Spleen (tissue), 11 donors: ENCODE measurements at regions not wholly inside any gene's neighbourhood (a gene's known extent, or its start where the extent isn't known, plus 50 kb on each side); places are given as distances from the start of the nearest gene placed in this dataset.

Source experiments
- DNase-seq: peaks from one replicate; pipeline ENCODE4 v3.0.0-alpha.2; 2020
- H3K27ac ChIP-seq, 8 donors: fragments of 200-600 bp; sonication (generic) in 7 of 8; 1 replicate in 4 of 8; 2 replicates in 4 of 8; pipeline versions ENCODE4 v1.5.0 to v1.8.0; 2016 to 2021; ENCODE audit warnings: inconsistent platforms in 4 of 8, mild to moderate bottlenecking in 4 of 8, moderate library complexity in 1 of 8
- H3K27me3 ChIP-seq, 7 donors: fragments of 200-600 bp; sonication (generic) in 6 of 7; replicated peaks in 1 of 7; 1 replicate in 4 of 7; 2 replicates in 3 of 7; pipeline versions ENCODE4 v1.5.0 to v1.8.0; 2016 to 2021; ENCODE audit warnings: inconsistent platforms in 3 of 7, mild to moderate bottlenecking in 1 of 7
- H3K36me3 ChIP-seq, 6 donors: fragments of 200-600 bp; sonication (generic) in 5 of 6; 1 replicate in 4 of 6; 2 replicates in 2 of 6; pipeline versions ENCODE4 v1.5.0 to v1.8.0; 2016 to 2021; ENCODE audit warnings: inconsistent platforms in 2 of 6
- H3K4me1 ChIP-seq, 6 donors: fragments of 200-600 bp; sonication (generic) in 5 of 6; 1 replicate in 3 of 6; 2 replicates in 3 of 6; pipeline versions ENCODE4 v1.5.0 to v1.8.0; 2016 to 2021; ENCODE audit warnings: inconsistent platforms in 3 of 6
- H3K4me3 ChIP-seq, 8 donors: fragments of 200-600 bp; sonication (generic) in 7 of 8; 1 replicate in 4 of 8; 2 replicates in 4 of 8; pipeline versions ENCODE4 v1.5.0 to v1.8.0; 2016 to 2021; ENCODE audit warnings: inconsistent platforms in 4 of 8, mild to moderate bottlenecking in 4 of 8, moderate library complexity in 2 of 8
- H3K9me3 ChIP-seq, 8 donors: fragments of 200-600 bp; sonication (generic) in 7 of 8; 1 replicate in 4 of 8; 2 replicates in 4 of 8; pipeline versions ENCODE4 v1.5.0 to v1.8.0; 2016 to 2021; ENCODE audit warnings: inconsistent platforms in 4 of 8
- POLR2A ChIP-seq, 3 donors: fragments of 450-650 bp; IDR thresholded peaks; one replicate each; pipeline ENCODE4 v1.5.1; 2017; ENCODE audit warnings: antibody characterized with exemption in 3 of 3, mild to moderate bottlenecking in 1 of 3
- POLR2AphosphoS5 ChIP-seq, 3 donors: sonication (generic); formaldehyde crosslinking; IDR thresholded peaks; one replicate each; pipeline ENCODE4 v1.5.1; 2017; ENCODE audit warnings: antibody characterized with exemption in 3 of 3
- WGBS, 5 donors: extraction: QIAGEN DNeasy Blood & Tissue Kit in 3 of 5; methylation state at CpG; one replicate each; pipeline versions ENCODE4 v1.1.5 to v1.1.7; 2013 to 2018; 5-methylcytosine and 5-hydroxymethylcytosine counted together
- intact Hi-C: fragments of 100-400 bp; cut with DNase I; formaldehyde crosslinking; loops from one replicate; pipeline ENCODE4 v1.15.0; 2023; ENCODE audit warnings: low total_unique reads
- TF ChIP-seq, protein P1 (sequence below), 11 experiments: fragments of 200-600 bp in 7 of 11; fragments of 450-650 bp in 4 of 11; sonication (generic) in 4 of 11; IDR thresholded peaks in 8 of 11; conservative IDR thresholded peaks in 3 of 11; 1 replicate in 7 of 11; 2 replicates in 4 of 11; pipeline versions ENCODE4 v1.4.0 to v1.8.0; 2016 to 2021; ENCODE audit warnings: antibody characterized with exemption in 11 of 11, inconsistent platforms in 4 of 11, mild to moderate bottlenecking in 1 of 11
- donor health status: healthy with polysubstance abuse.
- donor health status: DM: no; HTN: no; CAD: no; lungs with moderate emphysema.
- donor health status: DM: no; HTN: no; CAD: no.
- donor health status: Bipolar disorder and iron deficiency.
- donor health status: healthy.
- donor health status: DM: no; HTN: no; CAD: no.
- donor health status: DM: yes; HTN: yes; CAD: no.

DNA sequence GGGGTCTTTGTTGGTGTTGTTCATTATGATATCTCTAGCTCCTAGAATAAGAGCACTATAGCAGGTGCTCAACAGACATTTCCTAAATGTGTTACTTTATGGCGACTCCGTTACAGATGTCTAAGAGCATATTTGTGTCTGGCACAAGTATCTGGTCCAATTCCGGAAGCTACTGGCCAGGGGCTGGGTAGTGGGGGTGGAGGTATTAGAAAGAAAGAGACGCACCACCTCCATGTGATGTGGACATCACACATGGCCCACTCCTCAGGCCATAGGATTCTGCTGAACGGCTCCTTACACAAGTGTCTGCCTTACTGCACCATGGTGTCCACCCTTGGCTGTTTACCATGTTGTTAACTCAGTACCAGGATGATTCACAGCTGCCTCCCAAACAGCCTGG lies 296.8 kb upstream of the MKI67 start:
- Histone ChIP-seq H3K9me3 (no peaks in the 10 kb centered on the region), H3K36me3 (no peaks in the 10 kb centered on the region), H3K27ac (no peak overlapping the region), H3K4me3 (no peak overlapping the region), H3K4me1 (no peaks in the 10 kb centered on the region), H3K27me3 (peaks cover 0 to 32% (median 0%) of the 10 kb centered on the region in 7 donors)
- intact Hi-C loops = no loop called here
- TF ChIP-seq POLR2AphosphoS5 (IDR thresholded peaks at IDR 0.05) (no peak), POLR2A (IDR thresholded peaks at IDR 0.05) (no peak)
- TF ChIP-seq, protein P1, sequence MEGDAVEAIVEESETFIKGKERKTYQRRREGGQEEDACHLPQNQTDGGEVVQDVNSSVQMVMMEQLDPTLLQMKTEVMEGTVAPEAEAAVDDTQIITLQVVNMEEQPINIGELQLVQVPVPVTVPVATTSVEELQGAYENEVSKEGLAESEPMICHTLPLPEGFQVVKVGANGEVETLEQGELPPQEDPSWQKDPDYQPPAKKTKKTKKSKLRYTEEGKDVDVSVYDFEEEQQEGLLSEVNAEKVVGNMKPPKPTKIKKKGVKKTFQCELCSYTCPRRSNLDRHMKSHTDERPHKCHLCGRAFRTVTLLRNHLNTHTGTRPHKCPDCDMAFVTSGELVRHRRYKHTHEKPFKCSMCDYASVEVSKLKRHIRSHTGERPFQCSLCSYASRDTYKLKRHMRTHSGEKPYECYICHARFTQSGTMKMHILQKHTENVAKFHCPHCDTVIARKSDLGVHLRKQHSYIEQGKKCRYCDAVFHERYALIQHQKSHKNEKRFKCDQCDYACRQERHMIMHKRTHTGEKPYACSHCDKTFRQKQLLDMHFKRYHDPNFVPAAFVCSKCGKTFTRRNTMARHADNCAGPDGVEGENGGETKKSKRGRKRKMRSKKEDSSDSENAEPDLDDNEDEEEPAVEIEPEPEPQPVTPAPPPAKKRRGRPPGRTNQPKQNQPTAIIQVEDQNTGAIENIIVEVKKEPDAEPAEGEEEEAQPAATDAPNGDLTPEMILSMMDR (IDR thresholded peaks at IDR 0.05 in 8 of 11, conservative IDR thresholded peaks at IDR 0.05 in 3 of 11) = no peak
- no peak for DNase-seq
- WGBS, 5 donors = 84 to 92% (median 89%) methylated on average over 5 of the region's 5 CpGs

- Histone ChIP-seq H3K36me3 (no peaks in the 10 kb centered on the region), H3K27ac (no peak overlapping the region), H3K4me1 (no peaks in the 10 kb centered on the region), H3K4me3 (no peak overlapping the region), H3K9me3 (no peaks in the 10 kb centered on the region), H3K27me3 (peaks cover 0 to 28% (median 0%) of the 10 kb centered on the region in 7 donors)
- TF ChIP-seq POLR2A (IDR thresholded peaks at IDR 0.05) (no peak), POLR2AphosphoS5 (IDR thresholded peaks at IDR 0.05) (no peak)
- TF ChIP-seq, protein P1 (IDR thresholded peaks at IDR 0.05 in 8 of 11, conservative IDR thresholded peaks at IDR 0.05 in 3 of 11) = no peak
- 74 to 84% (median 78%) methylated on average over 10 of the region's 10 CpGs for WGBS, 5 donors
- intact Hi-C loops = no loop called here
- no peak for DNase-seq
Measured at GRCh38 chr10:128429321-128429720, 303.1 kb upstream of the MKI67 start.

- TF ChIP-seq, protein P1 (IDR thresholded peaks at IDR 0.05 in 8 of 11, conservative IDR thresholded peaks at IDR 0.05 in 3 of 11) = no peak
- H3K27ac ChIP-seq = no peak overlapping the region
- 74 to 84% (median 82%) methylated on average over 24 to 33 of the region's 33 CpGs for WGBS, 5 donors
Measured at GRCh38 chr10:128429835-128430513, 303.8 kb upstream of the MKI67 start.

DNA sequence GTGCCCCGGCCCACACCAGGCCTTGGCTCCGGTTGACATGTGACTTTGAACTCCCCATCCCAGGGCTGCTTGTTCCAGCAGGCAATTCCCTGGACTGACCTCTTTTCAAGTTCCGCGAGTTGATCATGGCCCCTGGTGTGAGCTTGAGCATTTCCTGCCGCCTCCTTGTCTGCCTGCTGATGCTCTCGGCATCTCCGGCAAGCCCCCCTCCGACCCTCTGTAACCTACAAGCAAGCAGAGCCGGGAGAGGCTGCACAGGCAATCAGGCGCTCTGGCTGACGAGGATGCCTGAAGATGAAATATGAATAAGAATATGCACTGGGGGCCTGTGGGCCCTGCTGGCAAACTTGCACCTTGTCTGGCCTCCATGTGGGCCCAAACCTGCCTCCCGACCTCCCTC lies 304.9 kb upstream of the MKI67 start:
- Histone ChIP-seq H3K36me3 (no peaks in the 10 kb centered on the region), H3K27me3 (peaks cover 0 to 41% (median 0%) of the 10 kb centered on the region in 7 donors), H3K27ac (no peak overlapping the region), H3K4me3 (no peak overlapping the region), H3K9me3 (no peaks in the 10 kb centered on the region), H3K4me1 (no peaks in the 10 kb centered on the region)
- intact Hi-C loops = no loop called here
- no peak for DNase-seq
- TF ChIP-seq, protein P1 (IDR thresholded peaks at IDR 0.05 in 8 of 11, conservative IDR thresholded peaks at IDR 0.05 in 3 of 11) = no peak
- TF ChIP-seq POLR2A (IDR thresholded peaks at IDR 0.05) (no peak), POLR2AphosphoS5 (IDR thresholded peaks at IDR 0.05) (no peak)
- 52 to 67% (median 60%) methylated on average over 8 to 12 of the region's 12 CpGs for WGBS, 5 donors

More at GRCh38 chr10:128429835-128430513, 303.8 kb upstream of the MKI67 start:
- H3K4me1 ChIP-seq = no peaks in the 10 kb centered on the region
- DNase-seq = no peak
- H3K4me3 ChIP-seq = no peak overlapping the region
- H3K27me3 ChIP-seq = peaks cover 0 to 29% (median 0%) of the 10 kb centered on the region in 7 donors
- intact Hi-C loops = no loop called here
- no peaks in the 10 kb centered on the region for H3K36me3 ChIP-seq
- no peaks in the 10 kb centered on the region for H3K9me3 ChIP-seq
